ENCODE measurements at regions not wholly inside any gene's neighbourhood (a gene's known extent, or its start where the extent isn't known, plus 50 kb on each side); places are given as distances from the start of the nearest gene placed in this dataset.

DNA sequence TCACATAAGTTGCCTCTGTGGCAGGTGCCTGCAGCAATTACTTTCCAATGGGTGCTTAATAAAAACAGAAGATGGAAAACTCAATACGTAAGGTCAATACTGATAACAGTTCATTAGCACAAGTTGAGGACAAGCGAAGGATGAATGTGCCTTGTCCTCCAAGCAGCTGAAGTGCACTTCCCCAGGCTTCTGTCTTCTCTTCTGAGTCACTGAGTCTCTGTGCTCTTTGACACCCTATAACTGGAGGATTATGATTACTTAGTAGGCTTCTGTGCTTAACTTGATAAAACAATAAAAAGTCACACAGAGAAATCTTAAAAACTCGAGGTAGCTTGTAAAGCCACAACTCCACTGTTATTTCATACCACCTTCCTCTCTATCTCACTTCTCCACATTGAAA, 216.6 kb upstream of the ADCY2 start:
- TF ChIP-seq, protein P1, sequence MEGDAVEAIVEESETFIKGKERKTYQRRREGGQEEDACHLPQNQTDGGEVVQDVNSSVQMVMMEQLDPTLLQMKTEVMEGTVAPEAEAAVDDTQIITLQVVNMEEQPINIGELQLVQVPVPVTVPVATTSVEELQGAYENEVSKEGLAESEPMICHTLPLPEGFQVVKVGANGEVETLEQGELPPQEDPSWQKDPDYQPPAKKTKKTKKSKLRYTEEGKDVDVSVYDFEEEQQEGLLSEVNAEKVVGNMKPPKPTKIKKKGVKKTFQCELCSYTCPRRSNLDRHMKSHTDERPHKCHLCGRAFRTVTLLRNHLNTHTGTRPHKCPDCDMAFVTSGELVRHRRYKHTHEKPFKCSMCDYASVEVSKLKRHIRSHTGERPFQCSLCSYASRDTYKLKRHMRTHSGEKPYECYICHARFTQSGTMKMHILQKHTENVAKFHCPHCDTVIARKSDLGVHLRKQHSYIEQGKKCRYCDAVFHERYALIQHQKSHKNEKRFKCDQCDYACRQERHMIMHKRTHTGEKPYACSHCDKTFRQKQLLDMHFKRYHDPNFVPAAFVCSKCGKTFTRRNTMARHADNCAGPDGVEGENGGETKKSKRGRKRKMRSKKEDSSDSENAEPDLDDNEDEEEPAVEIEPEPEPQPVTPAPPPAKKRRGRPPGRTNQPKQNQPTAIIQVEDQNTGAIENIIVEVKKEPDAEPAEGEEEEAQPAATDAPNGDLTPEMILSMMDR (IDR thresholded peaks at IDR 0.05; ENCODE audit: borderline replicate concordance, insufficient read depth, low read depth, low read length), result no peak
- H3K4me3 ChIP-seq (ENCODE audit: low read depth, low read length), result no peak overlapping the region

DNA sequence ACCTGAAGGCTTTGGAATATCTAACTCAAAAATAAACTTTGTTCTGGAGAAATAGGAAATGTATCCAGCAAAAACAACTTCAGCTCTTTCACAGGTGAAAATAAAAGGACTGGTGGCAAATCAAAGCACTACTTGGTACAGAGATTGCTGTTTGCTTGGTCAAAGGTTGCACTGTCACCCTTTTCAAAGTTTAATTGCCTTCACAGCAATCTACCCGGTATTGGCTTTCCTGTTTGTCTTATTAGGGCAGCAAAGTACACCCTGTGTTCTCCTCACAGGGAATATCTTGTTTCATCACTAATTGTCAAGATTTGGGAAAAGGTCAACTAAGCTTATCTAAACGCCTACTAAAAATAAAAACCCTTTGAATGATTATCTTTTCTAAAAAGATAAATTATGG, 214.1 kb upstream of the ADCY2 start:
- TF ChIP-seq, protein P1 (IDR thresholded peaks at IDR 0.05; ENCODE audit: borderline replicate concordance, insufficient read depth, low read depth, low read length), result no peak
- no peak overlapping the region for H3K4me3 ChIP-seq (ENCODE audit: low read depth, low read length)

DNA sequence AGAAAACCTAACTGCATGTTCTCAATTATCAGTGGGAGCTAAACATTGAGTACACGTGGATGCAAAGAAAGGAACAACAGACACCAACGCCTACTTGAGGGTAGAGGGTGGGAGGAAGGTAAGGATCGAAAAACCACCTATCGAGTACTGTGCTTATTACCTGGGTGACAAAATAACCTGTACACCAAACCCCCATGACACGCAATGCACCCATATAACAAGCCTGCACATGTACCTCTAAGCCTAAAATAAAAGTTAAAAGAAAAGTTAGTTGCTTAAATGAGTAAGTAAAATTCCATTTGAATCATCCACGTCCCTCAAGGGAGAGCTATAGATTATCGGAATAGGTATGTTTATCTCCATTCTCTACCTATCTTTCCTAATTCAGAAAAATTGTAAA, 210.2 kb upstream of the ADCY2 start:
- TF ChIP-seq, protein P1 (IDR thresholded peaks at IDR 0.05; ENCODE audit: borderline replicate concordance, insufficient read depth, low read depth, low read length), result no peak
- no peak overlapping the region for H3K4me3 ChIP-seq (ENCODE audit: low read depth, low read length)

DNA sequence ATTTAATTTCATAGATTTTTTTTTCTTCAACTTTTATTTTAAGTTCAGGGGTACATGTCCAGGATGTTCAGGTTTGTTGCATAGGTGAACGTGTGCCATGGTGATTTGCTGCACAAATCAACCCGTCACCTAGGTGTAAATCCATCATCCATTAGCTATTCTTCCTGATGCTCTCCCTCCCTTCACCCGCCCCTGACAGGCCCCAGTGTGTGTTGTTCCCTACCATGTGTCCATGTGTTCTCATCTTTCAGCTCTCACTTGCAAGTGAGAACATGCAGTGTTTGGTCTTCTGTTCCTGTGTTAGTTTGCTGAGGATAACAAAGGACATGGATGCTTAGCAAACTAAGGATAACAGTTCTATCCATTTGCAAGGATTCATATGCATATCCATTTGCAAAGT, 209.1 kb upstream of the ADCY2 start:
- TF ChIP-seq, protein P1 (IDR thresholded peaks at IDR 0.05; ENCODE audit: borderline replicate concordance, insufficient read depth, low read depth, low read length), result no peak

DNA sequence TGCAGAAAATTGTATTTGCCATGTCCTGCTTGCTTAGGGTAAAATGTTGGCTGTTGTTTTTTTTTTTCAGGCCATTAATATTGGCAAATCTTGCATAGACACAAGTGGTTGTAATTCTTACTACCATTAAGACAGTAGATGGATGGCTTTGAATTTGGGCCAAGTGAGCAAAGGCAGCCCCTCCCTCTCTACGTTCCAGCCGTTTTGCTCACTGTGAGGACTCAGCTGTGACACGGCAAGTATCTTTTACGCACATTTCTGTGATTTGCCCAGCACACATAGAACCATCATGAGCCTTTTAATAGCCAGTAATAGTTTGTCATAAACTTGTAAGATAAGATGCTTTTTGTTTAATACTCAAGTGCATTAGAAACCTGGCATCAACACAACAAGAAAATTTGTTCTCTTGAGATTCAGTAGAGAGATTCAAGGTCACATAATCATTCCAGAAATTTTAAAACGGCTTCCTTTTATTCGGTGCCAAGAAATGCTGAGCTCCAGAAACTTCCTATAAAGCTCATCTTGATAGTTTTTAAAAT, 205.2 kb upstream of the ADCY2 start:
- H3K4me3 ChIP-seq (ENCODE audit: low read depth, low read length), result no peak overlapping the region

More for the DNA sequence above, 209.1 kb upstream of the ADCY2 start:
- H3K4me3 ChIP-seq (ENCODE audit: low read depth, low read length), result no peak overlapping the region

DNA sequence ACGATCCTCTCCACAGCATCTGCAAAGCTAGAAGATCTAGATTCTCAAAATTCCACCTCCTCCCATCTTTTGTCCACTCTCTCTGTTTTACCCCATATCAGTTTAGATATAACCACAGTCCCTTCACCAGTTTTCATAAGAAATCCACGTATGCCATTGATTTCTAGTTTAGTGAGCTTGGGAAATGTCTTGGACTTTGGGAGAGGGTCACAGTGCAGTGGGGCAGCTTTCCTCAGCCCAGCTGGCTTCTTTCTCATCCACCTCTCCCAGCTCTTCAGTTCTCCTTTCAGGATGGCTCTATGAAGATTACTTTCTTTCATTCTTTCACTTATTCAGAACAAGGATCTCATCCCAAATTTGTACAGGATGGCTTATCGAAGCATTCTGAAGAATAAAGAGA, 203.9 kb upstream of the ADCY2 start:
- TF ChIP-seq, protein P1 (IDR thresholded peaks at IDR 0.05; ENCODE audit: borderline replicate concordance, insufficient read depth, low read depth, low read length), result no peak
- H3K4me3 ChIP-seq (ENCODE audit: low read depth, low read length), result no peak overlapping the region

More for the DNA sequence above, 205.2 kb upstream of the ADCY2 start:
- TF ChIP-seq, protein P1 (IDR thresholded peaks at IDR 0.05; ENCODE audit: borderline replicate concordance, insufficient read depth, low read depth, low read length), result no peak

DNA sequence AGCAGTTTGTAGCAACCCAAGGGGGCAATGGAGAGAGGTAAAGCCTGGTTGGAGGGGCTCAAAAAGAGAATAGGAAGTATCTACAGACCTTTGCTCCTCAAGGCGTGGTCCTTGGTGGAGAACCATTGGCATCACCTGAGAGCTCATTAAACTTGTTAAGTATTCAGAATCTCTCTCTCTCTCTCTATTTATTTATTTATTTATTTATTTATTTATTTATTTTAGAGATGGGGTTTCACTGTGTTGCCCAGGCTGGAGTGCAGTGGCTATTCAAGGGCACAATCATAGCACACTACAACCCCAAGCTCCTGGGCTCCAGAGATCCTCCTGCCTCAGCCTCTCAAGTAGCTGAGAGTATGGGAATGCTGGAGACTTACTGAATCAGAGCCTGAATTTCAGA, 193.1 kb upstream of the ADCY2 start:
- TF ChIP-seq, protein P1 (IDR thresholded peaks at IDR 0.05; ENCODE audit: borderline replicate concordance, insufficient read depth, low read depth, low read length), result no peak
- no peak overlapping the region for H3K4me3 ChIP-seq (ENCODE audit: low read depth, low read length)
